GDM1 (cell line): ENCODE measurements at regions not wholly inside any gene's neighbourhood (a gene's known extent, or its start where the extent isn't known, plus 50 kb on each side); places are given as distances from the start of the nearest gene placed in this dataset.
"Not testable (repeated sequence)": the region's sequence is repeated elsewhere in the genome, so short reads cannot be mapped to it uniquely, and the experiment has no call there.

Experiments used
- DNase-seq: peaks from one replicate; lab custom pipeline; 2025; lab: John Stamatoyannopoulos, UW

DNA sequence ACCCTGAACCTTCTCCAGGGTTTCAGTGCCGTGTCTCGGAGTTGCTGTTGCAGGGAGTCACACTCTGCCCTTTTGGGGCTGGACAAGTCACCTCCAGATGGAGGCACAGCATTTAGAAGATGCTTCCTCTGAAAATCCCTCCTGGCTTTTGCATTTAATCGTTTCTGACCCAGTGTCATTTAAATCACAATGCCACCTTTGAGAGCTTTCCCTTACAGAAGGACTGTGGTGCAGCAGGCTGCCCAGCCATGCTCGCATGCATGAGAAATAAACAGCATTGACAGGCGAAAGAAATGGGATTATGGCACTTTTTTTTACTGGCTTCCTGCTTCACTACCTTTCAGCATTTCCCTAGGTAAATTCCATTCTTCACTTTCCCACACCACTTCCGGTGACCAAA is 113.4 kb upstream of the DYRK2 start:
- no peak for DNase-seq

DNA sequence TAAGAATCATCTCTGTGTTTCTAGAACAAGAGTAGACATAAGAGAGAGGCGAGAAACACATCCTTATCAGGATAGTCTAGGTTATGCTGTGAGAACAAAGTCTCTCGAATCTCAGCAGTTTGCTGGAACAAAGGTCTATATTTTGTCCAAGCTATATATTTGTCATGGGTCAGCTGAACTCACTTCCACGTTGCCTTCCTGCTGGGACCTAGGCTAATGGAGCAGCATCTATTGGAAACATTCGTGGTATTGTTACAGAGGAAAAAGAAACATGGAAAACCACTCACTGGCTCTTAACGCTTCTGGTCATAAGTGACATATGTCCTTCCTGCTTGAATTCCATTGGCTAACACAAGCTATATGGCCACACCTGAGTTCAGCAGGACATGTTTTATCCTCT is 112.6 kb upstream of the DYRK2 start:
- DNase-seq = no peak

DNA sequence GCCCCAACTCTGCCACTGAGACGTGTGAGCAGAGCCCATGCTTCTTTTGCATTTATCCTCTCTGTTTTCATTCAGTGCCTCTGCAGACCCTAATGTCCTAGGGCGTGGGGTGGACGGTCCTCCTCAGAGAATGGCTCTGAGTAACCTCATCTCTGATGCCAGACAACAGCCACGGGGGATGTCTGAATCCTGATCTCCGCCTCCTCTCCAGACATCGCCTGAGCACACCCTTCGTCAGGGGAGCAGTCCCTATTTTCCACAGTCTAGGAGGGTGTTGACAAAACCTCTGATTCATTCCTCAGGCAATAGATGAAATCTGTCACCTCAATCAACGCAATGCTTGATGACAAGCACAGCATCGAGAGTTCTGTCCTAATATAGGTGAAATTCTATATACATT is 109.2 kb upstream of the DYRK2 start:
- DNase-seq = no peak

DNA sequence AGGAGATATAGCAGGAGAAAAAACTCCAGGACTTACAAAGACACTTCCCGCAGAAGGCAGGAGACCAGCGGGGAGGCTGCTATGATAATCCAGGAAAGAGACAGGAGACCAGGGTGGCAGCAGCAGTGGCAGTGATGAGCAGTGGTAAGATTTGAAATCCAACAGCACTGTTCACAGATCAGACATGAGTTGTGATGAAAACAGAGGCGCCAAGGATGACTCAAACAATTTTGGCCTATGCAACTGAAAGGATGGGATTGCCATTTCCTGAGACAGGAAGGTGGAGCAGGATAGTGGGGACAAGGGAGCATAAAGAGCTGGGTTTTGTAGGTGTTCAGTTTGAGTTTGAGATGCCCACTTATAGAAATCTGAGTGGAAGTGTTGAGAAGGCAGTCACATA is 108.6 kb upstream of the DYRK2 start:
- DNase-seq = no peak

DNA sequence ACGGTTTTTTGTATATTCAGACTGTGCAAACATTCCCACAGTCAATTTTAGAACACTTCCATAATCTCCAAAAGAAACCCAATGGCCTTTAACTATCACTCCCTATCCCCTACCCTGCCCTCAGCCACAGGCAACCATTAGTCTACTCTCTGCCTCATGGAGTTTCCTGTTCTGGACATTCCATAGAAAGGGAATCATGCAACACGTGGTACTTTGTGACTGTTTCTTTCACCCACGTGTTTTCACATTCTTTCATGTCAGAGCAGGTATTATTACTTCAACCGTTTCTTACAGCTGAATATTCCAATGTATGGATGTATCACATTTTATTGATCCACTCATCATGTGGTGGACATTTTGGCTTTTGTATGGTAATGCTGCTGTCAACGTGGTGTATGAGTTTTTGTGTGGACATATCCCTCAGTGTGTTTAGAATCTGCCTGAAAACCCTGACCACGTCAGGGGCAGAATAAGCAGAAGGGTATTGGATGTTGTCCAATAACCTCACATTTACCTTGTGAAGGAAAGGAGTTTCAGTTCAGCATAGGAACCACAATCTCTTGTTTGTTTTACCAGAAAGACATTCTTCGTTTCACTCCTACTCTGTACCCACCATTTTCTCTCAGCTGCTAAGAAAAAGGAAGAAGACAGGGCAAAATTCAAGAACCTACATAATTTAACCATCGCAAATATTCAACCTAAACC is 107.5 kb upstream of the DYRK2 start:
- DNase-seq = no peak

DNA sequence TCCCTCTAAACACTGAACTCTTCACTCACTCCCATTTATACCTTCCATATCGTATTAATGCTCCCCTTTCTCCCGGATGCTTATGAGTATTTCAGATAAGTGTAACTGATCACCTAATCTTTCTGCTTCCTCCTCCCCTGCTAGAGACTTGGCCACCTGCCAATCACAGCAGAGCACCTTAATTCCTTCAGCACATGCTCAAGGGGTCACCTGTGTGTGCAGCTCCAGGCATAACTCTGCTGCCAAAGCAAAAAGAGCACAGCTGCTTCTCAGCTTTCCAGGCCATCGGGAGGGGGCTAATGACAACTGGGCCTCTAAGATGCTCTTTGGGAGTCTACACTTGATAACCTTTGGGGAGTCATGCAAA is 106.9 kb upstream of the DYRK2 start:
- no peak for DNase-seq

DNA sequence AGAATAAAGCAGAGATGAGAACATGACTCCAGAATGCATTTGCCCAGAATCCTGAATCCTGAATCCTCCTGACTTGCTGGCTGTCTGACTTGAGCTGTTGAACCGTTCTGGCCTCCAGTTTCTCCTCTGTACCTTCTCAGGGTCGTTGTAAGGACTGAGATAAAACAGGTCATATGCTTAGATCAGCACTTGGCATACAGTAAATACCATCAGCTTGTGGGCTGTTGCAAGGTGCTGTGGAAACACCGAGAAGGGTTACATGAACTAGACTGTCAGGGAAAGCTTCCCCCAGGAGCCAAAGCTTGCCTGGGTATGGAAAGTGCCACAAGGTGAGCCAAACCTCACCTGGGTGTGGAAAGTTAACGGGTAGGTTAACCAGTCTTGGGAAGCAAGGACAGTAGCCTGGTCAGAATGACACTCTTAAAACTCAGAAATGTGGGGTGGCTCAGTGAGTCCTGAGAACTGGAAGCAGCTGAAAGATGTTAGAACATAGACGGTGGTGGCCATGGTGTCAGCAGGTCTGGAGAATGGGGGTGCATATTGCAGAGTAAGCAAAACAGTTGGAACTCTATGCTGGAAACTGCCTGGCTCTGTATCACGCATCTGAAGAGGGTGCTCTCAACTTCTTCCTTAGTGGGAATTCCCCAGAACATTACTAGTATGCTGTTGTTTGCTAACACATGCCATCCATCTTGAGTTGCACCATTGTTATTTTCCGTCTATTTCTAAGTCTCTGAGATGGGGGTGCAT is 105.3 kb upstream of the DYRK2 start:
- DNase-seq = no peak

DNA sequence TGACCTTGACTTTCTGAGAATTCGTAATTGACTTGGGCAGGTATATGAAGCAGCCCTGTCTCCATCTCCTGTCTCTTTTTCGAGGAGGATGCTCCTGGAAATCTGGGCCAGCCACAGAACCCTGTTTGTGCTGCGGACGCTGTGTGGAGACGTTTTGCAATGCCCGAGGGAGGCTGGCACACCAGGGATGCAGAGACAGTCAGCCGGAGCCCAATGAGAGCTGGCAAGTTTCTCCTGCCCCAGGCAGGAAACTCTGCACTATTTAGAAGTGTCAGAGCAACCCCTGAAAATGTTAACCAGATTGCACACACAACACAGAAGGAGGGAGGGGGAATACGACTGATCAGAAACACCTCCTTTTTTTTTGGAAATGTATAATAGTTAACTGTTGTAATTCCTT is 103.2 kb upstream of the DYRK2 start:
- DNase-seq = no peak

DNA sequence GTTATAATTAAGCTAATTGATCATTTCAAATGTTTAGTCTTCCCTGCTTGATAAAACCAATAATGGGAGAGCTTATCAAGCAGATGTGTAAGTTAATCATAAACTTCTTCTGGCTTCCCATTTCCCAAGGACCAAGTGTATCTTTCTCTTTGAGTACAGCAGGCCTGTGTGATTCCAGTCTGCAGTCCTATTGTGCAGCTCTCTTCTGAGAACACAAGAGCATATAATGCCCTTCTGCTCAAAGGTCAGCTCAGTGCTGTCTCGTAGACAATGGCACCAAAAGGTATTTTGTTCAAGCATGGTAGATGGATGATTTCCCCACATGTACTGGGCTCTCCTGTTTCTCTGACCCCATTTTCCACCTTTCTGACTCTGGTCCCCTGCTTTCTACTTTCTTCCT is 101.8 kb upstream of the DYRK2 start:
- DNase-seq = no peak

DNA sequence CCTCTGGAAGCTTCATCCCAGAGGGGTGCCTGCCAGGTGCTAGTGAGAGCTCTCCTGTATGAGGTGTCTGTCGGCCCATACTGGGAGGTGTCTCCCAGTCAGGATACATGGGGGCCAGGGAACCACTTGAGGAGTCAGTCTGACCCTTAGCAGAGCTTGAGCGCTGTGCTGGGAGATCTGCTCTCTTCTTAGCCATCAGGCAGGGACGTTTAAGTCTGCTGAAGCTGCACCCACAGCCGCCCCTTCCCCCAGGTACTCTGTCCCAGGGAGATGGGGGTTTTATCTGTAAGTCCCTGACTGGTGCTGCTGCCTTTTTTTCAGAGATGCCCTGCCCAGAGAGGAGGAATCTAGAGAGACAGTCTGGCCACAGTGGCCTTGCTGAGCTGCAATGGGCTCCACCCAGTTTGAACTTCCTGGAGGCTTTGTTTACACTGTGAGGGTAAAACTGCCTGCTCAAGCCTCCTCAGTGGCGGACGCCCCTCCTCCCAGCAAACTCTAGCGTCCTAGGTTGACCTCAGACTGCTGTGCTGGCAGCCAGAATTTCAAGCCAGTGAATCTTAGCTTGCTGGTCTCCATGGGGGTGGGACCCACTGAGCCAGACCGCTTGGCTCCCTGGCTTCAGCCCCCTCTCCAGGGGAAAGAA is 93.3 kb upstream of the DYRK2 start:
- DNase-seq = not testable (repeated sequence)

DNA sequence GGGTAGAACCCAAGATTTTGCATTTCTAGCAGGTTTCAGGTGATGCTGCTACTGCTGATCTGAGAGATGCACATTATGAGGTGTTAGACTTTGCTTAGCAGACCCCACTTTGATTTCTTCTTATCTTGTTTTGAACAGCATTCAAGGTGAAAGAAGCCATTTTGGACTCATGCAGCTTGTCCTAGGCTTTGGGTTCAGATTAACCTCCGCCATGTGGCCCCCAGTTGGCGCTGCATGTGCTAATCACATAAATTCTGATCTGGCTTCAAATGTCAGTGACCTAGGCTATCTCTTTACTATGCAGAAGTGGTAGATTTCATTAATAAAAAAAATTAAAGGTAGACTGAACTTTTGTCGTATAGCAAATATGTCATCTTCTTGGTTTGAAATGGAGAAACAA is 89.8 kb upstream of the DYRK2 start:
- no peak for DNase-seq

DNA sequence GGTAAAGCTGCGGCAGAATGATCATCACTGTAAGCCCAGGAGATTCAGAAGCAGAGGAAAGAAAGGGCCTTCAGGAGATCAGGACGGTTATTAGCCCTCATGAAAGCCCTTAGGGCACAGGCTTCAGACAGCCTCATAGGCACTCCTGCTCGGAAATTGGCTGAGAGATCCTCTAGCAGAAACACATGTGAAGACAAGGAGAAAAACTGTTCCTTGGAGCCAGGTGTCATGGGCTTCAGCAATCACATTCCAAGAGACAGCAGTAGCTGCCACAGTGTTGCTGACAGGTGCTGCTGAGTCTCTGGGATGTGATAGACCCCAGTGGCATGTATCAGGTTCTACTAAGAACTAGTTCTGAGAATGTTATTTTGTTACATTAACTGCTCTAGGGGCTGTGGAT is 88.8 kb upstream of the DYRK2 start:
- no peak for DNase-seq

DNA sequence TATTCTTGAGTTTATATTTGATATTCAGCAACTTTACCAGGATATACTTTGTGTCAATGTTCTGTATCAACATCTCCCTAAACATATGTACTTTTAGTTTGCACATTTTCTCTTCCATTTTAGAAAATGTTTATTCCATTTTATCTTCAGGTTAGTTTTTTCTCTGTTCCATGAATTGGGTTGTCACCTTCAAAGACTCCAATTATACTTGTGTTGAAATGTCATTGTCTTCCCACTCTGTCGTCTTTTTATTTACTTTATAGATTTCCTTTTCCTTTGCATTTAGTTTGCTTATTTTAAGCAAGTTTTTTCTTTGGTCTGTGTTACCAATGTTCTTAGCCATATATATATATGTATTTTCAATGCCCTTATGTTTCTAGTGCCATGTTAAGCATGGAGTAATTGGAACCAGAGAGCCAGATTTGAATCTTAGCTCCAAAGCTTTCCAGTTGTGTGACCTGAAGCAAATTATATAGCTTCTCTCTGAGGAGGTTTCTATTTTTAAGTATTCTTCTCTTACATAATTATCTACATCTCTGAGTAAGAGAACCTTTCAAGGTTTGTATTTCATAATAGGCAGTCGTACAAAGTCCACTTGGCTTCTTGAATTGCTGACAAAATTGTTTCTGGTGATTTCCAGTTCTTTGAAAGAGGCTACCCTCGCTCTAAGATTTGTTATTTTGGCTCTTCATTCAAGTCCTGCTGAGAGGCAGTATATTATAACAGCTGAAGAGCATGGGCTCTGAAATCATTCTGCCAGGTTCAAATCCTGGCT is 85.8 kb upstream of the DYRK2 start:
- DNase-seq = no peak

DNA sequence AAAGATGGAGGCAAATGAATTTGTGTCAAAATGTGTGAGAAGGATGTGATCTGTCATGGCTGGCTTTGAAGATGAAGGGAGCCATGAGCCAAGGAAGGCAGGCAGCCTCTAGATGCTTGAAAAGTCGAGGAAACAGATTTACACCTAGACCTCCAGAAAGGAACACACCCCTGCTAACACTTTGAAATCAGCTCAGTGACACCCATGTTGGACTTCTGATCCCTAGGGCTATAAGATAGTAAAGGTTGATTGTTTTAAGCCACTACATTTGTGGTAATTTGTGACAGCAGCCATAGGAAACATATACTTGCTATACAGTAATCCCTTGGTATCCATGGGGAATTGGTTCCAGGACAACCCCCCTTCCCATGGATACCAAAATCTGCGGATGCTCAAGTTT is 80.5 kb upstream of the DYRK2 start:
- no peak for DNase-seq

DNA sequence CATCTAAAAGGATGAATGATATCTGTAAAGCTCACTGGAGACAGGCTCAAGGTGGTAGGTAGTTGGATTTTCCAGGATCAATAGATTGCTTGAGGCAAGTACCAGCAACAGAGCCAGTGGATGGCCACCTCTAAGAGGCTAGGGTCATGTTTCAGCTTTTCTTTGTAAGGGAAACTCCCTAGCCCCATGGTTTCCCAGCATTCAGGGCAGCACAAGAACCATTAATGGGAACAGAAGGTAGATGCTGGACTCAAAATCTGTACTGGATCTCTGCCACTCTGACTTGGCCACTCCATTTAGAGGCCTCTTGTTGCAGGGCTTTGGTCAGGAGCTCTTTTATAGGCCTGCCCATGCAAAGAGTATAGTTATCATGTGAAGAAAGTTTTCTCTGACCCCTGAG is 76.1 kb upstream of the DYRK2 start:
- no peak for DNase-seq

DNA sequence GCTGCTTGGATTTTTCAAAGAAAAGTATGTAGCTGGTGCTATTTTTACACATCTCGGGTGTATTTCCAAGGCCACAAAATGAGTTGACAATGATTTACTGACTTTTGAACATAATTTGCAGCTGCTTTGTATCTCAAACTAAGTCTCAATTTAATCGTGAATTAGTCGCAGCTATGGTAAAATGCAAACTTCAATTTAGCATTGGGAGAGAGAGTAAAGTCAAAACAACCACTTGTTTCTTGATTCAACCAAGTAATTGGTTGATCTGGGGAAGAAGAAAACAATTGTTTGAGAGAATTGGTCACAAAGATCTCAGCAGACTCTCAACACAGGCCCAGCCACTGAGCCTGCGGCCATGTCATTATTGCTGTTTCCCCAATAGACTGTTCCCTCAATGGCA is 75.0 kb upstream of the DYRK2 start:
- no peak for DNase-seq

DNA sequence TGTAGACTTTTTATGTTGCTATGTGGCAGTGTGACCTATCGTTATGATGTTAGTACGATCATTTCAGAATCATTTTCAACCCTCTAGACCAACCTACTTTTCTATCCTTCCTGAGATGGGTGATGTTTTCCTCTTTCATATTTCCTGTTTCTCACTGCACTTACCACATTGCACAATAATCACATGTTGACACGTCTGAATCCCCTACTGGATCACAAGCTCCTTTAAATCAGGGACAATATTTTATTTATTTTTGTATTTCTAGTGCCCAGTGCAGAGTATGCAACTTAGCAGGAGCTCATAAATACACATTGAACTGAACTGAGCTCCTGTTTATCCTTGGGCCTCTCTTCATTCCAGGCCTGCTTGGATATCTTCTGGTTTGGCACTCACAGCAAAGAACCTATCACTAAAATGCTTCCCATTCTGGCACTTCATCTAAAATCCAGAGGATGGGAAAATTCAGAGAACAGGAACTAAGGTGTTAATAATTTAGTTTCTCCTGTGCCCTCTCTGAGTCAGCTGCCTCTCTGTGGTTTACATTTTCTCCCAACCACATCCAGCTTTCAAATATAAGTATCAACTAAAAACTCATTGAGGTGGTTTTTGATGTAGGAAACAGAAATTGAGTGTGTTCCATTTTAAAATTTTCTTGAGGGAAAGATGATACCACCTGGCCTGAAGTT is 69.4 kb upstream of the DYRK2 start:
- no peak for DNase-seq

DNA sequence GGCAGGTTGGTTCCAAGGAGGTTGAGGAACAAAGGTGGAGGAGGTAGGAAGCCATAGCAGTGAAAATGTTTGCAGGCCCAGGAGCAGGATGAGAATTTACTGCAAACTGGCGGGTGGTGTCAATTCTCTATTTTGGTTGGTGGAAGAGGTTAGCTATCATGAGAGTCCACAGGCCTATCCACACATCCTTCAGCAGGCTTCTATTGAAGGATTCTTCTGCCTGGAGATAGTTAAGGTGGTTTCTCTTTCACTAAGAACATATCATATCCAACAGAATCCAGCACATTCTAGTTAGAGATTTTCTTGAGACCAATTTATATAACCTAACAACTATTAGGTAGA is 68.9 kb upstream of the DYRK2 start:
- DNase-seq = no peak

DNA sequence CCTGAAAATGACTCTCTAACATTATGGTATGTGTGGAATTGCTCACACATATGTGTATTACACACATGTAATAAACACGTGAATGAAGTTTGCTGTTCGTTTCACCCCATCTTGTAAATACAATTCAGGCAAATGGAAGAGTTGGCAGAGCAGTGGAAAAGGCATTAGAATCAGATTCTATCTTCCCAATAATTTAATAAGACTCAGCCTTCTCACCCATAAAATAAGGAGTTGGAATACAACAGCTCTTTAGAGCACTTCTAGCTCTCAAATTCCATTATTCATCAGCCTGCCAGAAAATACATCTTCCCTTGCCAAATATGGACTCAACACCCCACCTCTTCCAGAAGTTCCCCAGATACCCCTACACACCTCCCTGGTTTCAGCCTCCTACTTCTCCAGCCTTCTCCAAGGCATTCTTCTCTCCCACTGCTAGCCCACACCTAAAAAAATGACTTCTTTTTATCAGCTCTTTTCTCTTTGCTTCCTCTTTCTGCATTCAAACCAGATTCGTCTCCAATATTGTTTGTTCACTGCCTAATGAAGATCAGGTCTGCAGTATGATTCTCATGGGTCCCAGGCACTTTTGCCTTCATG is 66.2 kb upstream of the DYRK2 start:
- DNase-seq = no peak

DNA sequence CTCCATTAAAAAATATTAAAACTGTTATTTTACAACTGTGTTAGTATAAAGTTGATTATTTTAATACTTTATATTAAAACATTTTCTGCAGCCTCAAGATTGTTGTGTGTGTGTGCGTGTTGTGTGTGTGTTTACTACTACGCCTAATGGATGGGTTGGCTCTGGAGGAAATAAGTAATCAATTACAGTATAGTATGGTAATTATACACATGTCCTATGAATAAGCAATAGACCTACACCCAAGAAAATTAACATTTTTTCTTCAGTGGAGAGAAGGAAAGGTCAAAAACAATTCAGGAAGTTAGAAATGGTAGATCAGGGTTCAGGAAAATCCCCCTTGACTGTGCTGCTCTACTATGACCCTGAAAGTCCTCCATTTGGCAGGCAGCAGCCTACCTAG is 65.7 kb upstream of the DYRK2 start:
- no peak for DNase-seq

DNA sequence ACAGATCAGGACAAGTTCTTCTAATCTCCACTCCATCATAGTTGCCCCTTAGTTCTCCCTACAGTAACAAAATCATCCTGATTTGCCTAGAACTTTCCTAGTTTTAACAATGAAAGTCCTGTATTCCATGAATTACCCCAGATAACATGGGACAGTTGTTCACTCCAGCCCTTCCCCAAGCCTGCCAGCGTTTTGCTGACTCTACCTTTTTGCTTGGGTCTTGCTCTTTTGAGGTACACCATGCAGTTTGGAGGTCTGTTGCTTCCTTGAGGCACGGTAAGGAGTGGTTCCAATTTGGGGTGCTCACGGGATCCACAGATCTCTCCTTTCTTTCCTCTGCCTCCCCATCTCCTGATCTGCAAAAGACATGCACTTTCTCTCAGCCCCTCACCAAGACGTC is 61.6 kb upstream of the DYRK2 start:
- DNase-seq = no peak

DNA sequence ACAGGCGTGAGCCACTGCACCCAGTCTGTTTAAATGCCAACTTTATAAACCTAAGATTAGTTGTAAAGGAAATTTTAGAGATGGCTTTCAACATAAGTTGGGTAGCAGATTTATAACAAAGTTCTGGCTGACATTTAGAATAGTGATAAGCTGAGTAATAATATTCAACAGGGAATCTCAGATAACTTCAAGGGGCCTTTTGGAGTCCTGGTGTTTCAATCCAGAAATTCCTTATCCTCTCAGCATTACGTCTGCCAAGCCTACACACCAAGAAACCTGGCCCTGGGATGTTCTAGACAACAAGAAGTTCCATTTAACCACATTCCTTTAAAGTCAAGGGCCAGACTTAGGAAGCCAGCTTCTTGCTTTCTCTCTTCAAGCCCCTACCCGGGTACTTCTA is 59.5 kb upstream of the DYRK2 start:
- DNase-seq = no peak
